WTC11 (cell line): ENCODE measurements at regions not wholly inside any gene's neighbourhood (a gene's known extent, or its start where the extent isn't known, plus 50 kb on each side); places are given as distances from the start of the nearest gene placed in this dataset.

Experiments used
- ATAC-seq: fragments of 200-7000 bp; cut with Tn5 transposase; 2 replicates; pipeline ENCODE4 v1.10.0; 2021; ENCODE audit warnings: mild to moderate bottlenecking, moderate library complexity
- CTCF ChIA-PET: fragments of 300-600 bp; sonication (Branson Sonifier 250); formaldehyde crosslinking; loops from one replicate; lab custom pipeline; 2021; ENCODE audit warnings: antibody characterized with exemption; lab: Charles Lee
- POLR2A ChIA-PET: fragments of 350-600 bp; sonication (Branson Sonifier 250); formaldehyde crosslinking; loops from one replicate; lab custom pipeline; 2021; ENCODE audit warnings: antibody characterized with exemption; lab: Charles Lee
- DNase-seq: peaks from one replicate; pipeline ENCODE4 v3.0.0; 2021; ENCODE audit warnings: low spot score
- H3K27ac Mint-ChIP-seq: 2 replicates; pipeline ENCODE4 v1.8.0; 2021; ENCODE audit warnings: mixed read lengths
- H3K27me3 Mint-ChIP-seq: 2 replicates; pipeline ENCODE4 v1.8.0; 2021; ENCODE audit warnings: low read depth, mild to moderate bottlenecking, moderate library complexity, mixed read lengths
- H3K36me3 Mint-ChIP-seq: 2 replicates; pipeline ENCODE4 v1.8.0; 2021; ENCODE audit warnings: mixed read lengths
- H3K4me1 Mint-ChIP-seq: 2 replicates; pipeline ENCODE4 v1.8.0; 2022; ENCODE audit warnings: mixed read lengths
- H3K4me3 Mint-ChIP-seq: 2 replicates; pipeline ENCODE4 v1.8.0; 2021; ENCODE audit warnings: mild to moderate bottlenecking, moderate library complexity, mixed read lengths
- H3K9me3 Mint-ChIP-seq: 2 replicates; pipeline ENCODE4 v1.8.0; 2021; ENCODE audit warnings: mixed read lengths
- ATF1 ChIP-seq: sonication (generic); formaldehyde crosslinking; IDR thresholded peaks from 2 replicates; pipeline ENCODE4 v1.8.1; 2023; ENCODE audit warnings: mild to moderate bottlenecking, moderate library complexity, missing genetic modification reagents
- GABPB1 ChIP-seq: sonication (generic); formaldehyde crosslinking; IDR thresholded peaks from 2 replicates; pipeline ENCODE4 v1.8.1; 2023; ENCODE audit warnings: mild to moderate bottlenecking, missing genetic modification reagents
- RELA ChIP-seq: sonication (generic); formaldehyde crosslinking; IDR thresholded peaks from 2 replicates; pipeline ENCODE4 v1.8.1; 2022; ENCODE audit warnings: missing genetic modification reagents, mild to moderate bottlenecking, borderline replicate concordance
- RORB ChIP-seq: fragments of 250-450 bp; sonication (Bioruptor Pico); IDR thresholded peaks from 2 replicates; pipeline ENCODE4 v1.9.0; 2021; ENCODE audit warnings: mild to moderate bottlenecking
- SMAD3 ChIP-seq: sonication (generic); formaldehyde crosslinking; IDR thresholded peaks from 2 replicates; pipeline ENCODE4 v1.8.0; 2022; ENCODE audit warnings: missing genetic modification reagents, mild to moderate bottlenecking, borderline replicate concordance
- ZNF121 ChIP-seq: sonication (generic); formaldehyde crosslinking; IDR thresholded peaks from 2 replicates; pipeline ENCODE4 v1.8.0; 2023; ENCODE audit warnings: missing genetic modification reagents
- ZNF263 ChIP-seq: sonication (generic); formaldehyde crosslinking; IDR thresholded peaks from 2 replicates; pipeline ENCODE4 v1.8.1; 2022; ENCODE audit warnings: low read depth, mild to moderate bottlenecking, moderate library complexity, missing genetic modification reagents
- ZNF416 ChIP-seq: fragments of 250-450 bp; sonication (Bioruptor Pico); IDR thresholded peaks from 2 replicates; pipeline ENCODE4 v1.9.0; 2021; ENCODE audit warnings: mild to moderate bottlenecking, inconsistent platforms
- TF ChIP-seq, protein P1 (sequence below): sonication (generic); formaldehyde crosslinking; IDR thresholded peaks from 2 replicates; pipeline ENCODE4 v1.8.1; 2022; ENCODE audit warnings: low read depth, missing genetic modification reagents, borderline replicate concordance
- TF ChIP-seq, protein P2 (sequence below): sonication (generic); formaldehyde crosslinking; IDR thresholded peaks from 2 replicates; pipeline ENCODE4 v1.8.0; 2022; ENCODE audit warnings: missing genetic modification reagents
- TF ChIP-seq, protein P3 (sequence below): sonication (generic); formaldehyde crosslinking; IDR thresholded peaks from 2 replicates; pipeline ENCODE4 v1.8.1; 2023; ENCODE audit warnings: mild to moderate bottlenecking, missing genetic modification reagents, moderate library complexity
- TF ChIP-seq, protein P4 (sequence below): sonication (generic); formaldehyde crosslinking; IDR thresholded peaks from 2 replicates; pipeline ENCODE4 v1.8.1; 2023; ENCODE audit warnings: mild to moderate bottlenecking, missing genetic modification reagents, borderline replicate concordance
- TF ChIP-seq, protein P5 (sequence below): sonication (generic); formaldehyde crosslinking; IDR thresholded peaks from 2 replicates; pipeline ENCODE4 v1.8.1; 2023; ENCODE audit warnings: mild to moderate bottlenecking, missing genetic modification reagents, moderate library complexity
- TF ChIP-seq, protein P6 (sequence below): fragments of 250-450 bp; sonication (Bioruptor Pico); IDR thresholded peaks from 2 replicates; pipeline ENCODE4 v1.9.0; 2021; ENCODE audit warnings: mild to moderate bottlenecking
- TF ChIP-seq, protein P7 (sequence below): sonication (generic); formaldehyde crosslinking; IDR thresholded peaks from 2 replicates; pipeline ENCODE4 v1.8.1; 2023; ENCODE audit warnings: mild to moderate bottlenecking, missing genetic modification reagents
- TF ChIP-seq, protein P8 (sequence below): sonication (generic); formaldehyde crosslinking; IDR thresholded peaks from 2 replicates; pipeline ENCODE4 v1.8.0; 2023; ENCODE audit warnings: mild to moderate bottlenecking, missing genetic modification reagents

DNA sequence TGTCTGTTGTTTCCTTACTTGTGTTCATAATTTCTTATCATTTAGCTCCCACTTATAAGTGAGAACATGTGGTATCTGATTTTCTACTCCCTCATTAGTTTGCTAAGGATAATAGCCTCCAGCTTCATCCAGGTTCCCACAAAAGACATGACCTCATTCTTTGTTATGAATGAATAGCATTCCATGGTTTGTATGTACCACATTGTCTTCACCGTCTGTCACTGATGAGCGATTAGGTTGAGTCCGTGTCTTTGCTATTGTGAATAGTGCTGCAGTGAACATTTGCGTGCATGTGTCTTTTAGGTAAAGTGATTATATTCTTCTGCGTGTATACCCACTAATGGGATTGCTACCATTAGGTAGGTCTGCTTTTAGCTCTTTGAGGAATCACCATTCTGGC lies 624.3 kb upstream of the EPHA5 start (continued):
- TF ChIP-seq, protein P1, sequence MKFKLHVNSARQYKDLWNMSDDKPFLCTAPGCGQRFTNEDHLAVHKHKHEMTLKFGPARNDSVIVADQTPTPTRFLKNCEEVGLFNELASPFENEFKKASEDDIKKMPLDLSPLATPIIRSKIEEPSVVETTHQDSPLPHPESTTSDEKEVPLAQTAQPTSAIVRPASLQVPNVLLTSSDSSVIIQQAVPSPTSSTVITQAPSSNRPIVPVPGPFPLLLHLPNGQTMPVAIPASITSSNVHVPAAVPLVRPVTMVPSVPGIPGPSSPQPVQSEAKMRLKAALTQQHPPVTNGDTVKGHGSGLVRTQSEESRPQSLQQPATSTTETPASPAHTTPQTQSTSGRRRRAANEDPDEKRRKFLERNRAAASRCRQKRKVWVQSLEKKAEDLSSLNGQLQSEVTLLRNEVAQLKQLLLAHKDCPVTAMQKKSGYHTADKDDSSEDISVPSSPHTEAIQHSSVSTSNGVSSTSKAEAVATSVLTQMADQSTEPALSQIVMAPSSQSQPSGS (CRISPR knock-in tag), result no peak
- TF ChIP-seq ZNF263 (CRISPR knock-in tag) (no peak), ZNF416 (CRISPR knock-in tag) (no peak), SMAD3 (no peak), GABPB1 (CRISPR knock-in tag) (no peak), ATF1 (no peak)
- TF ChIP-seq, protein P2, sequence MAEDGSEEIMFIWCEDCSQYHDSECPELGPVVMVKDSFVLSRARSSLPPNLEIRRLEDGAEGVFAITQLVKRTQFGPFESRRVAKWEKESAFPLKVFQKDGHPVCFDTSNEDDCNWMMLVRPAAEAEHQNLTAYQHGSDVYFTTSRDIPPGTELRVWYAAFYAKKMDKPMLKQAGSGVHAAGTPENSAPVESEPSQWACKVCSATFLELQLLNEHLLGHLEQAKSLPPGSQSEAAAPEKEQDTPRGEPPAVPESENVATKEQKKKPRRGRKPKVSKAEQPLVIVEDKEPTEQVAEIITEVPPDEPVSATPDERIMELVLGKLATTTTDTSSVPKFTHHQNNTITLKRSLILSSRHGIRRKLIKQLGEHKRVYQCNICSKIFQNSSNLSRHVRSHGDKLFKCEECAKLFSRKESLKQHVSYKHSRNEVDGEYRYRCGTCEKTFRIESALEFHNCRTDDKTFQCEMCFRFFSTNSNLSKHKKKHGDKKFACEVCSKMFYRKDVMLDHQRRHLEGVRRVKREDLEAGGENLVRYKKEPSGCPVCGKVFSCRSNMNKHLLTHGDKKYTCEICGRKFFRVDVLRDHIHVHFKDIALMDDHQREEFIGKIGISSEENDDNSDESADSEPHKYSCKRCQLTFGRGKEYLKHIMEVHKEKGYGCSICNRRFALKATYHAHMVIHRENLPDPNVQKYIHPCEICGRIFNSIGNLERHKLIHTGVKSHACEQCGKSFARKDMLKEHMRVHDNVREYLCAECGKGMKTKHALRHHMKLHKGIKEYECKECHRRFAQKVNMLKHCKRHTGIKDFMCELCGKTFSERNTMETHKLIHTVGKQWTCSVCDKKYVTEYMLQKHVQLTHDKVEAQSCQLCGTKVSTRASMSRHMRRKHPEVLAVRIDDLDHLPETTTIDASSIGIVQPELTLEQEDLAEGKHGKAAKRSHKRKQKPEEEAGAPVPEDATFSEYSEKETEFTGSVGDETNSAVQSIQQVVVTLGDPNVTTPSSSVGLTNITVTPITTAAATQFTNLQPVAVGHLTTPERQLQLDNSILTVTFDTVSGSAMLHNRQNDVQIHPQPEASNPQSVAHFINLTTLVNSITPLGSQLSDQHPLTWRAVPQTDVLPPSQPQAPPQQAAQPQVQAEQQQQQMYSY (CRISPR knock-in tag), result no peak
- TF ChIP-seq, protein P3, sequence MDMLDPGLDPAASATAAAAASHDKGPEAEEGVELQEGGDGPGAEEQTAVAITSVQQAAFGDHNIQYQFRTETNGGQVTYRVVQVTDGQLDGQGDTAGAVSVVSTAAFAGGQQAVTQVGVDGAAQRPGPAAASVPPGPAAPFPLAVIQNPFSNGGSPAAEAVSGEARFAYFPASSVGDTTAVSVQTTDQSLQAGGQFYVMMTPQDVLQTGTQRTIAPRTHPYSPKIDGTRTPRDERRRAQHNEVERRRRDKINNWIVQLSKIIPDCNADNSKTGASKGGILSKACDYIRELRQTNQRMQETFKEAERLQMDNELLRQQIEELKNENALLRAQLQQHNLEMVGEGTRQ, result no peak
- TF ChIP-seq, protein P4, sequence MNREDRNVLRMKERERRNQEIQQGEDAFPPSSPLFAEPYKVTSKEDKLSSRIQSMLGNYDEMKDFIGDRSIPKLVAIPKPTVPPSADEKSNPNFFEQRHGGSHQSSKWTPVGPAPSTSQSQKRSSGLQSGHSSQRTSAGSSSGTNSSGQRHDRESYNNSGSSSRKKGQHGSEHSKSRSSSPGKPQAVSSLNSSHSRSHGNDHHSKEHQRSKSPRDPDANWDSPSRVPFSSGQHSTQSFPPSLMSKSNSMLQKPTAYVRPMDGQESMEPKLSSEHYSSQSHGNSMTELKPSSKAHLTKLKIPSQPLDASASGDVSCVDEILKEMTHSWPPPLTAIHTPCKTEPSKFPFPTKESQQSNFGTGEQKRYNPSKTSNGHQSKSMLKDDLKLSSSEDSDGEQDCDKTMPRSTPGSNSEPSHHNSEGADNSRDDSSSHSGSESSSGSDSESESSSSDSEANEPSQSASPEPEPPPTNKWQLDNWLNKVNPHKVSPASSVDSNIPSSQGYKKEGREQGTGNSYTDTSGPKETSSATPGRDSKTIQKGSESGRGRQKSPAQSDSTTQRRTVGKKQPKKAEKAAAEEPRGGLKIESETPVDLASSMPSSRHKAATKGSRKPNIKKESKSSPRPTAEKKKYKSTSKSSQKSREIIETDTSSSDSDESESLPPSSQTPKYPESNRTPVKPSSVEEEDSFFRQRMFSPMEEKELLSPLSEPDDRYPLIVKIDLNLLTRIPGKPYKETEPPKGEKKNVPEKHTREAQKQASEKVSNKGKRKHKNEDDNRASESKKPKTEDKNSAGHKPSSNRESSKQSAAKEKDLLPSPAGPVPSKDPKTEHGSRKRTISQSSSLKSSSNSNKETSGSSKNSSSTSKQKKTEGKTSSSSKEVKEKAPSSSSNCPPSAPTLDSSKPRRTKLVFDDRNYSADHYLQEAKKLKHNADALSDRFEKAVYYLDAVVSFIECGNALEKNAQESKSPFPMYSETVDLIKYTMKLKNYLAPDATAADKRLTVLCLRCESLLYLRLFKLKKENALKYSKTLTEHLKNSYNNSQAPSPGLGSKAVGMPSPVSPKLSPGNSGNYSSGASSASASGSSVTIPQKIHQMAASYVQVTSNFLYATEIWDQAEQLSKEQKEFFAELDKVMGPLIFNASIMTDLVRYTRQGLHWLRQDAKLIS, result no peak
- TF ChIP-seq, protein P5, sequence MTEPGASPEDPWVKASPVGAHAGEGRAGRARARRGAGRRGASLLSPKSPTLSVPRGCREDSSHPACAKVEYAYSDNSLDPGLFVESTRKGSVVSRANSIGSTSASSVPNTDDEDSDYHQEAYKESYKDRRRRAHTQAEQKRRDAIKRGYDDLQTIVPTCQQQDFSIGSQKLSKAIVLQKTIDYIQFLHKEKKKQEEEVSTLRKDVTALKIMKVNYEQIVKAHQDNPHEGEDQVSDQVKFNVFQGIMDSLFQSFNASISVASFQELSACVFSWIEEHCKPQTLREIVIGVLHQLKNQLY (CRISPR knock-in tag), result no peak
- TF ChIP-seq, protein P6, sequence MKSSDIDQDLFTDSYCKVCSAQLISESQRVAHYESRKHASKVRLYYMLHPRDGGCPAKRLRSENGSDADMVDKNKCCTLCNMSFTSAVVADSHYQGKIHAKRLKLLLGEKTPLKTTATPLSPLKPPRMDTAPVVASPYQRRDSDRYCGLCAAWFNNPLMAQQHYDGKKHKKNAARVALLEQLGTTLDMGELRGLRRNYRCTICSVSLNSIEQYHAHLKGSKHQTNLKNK (CRISPR knock-in tag), result no peak

DNA sequence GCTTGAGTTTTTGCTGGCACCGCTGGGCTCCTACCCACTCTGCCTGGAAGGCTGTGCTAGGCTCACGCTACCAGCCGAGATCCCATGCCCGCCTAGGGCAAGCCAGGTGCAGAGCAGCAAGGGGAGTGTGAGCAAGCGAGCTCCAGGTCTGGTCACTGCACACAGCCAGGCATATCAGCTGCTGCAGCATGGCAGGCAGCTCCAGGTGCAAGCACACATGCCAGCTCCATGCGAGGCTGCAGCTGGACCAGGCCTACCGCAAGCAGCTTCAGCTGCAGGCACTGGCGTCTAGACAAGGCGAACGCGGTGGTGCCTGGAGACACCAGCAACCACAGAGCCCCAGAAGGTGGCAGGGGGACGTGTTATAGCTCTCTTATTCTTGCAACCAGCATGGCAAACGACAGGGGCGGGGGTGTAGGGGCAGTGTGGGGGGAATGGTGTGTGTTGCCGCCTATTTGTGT lies 614.7 kb upstream of the EPHA5 start:
- DNase-seq, result no peak
- H3K27me3 Mint-ChIP-seq, result no peaks in the 10 kb centered on the region
- no peak overlapping the region for H3K27ac Mint-ChIP-seq
- no peak overlapping the region for H3K4me3 Mint-ChIP-seq
- H3K9me3 Mint-ChIP-seq, result no peaks in the 10 kb centered on the region
- ChIA-PET POLR2A (no interaction called here), CTCF (no interaction called here)
- no peak; the same call in 1 of the 2 replicates for ATAC-seq
- no peaks in the 10 kb centered on the region for H3K4me1 Mint-ChIP-seq
- no peaks in the 10 kb centered on the region for H3K36me3 Mint-ChIP-seq
- no peak for TF ChIP-seq SMAD3
- TF ChIP-seq, protein P7, sequence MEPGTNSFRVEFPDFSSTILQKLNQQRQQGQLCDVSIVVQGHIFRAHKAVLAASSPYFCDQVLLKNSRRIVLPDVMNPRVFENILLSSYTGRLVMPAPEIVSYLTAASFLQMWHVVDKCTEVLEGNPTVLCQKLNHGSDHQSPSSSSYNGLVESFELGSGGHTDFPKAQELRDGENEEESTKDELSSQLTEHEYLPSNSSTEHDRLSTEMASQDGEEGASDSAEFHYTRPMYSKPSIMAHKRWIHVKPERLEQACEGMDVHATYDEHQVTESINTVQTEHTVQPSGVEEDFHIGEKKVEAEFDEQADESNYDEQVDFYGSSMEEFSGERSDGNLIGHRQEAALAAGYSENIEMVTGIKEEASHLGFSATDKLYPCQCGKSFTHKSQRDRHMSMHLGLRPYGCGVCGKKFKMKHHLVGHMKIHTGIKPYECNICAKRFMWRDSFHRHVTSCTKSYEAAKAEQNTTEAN (CRISPR knock-in tag), result no peak
- TF ChIP-seq, protein P2 (CRISPR knock-in tag), result no peak
- TF ChIP-seq ZNF121 (CRISPR knock-in tag), result no peak
- no peak for TF ChIP-seq RORB (CRISPR knock-in tag)
- TF ChIP-seq, protein P8, sequence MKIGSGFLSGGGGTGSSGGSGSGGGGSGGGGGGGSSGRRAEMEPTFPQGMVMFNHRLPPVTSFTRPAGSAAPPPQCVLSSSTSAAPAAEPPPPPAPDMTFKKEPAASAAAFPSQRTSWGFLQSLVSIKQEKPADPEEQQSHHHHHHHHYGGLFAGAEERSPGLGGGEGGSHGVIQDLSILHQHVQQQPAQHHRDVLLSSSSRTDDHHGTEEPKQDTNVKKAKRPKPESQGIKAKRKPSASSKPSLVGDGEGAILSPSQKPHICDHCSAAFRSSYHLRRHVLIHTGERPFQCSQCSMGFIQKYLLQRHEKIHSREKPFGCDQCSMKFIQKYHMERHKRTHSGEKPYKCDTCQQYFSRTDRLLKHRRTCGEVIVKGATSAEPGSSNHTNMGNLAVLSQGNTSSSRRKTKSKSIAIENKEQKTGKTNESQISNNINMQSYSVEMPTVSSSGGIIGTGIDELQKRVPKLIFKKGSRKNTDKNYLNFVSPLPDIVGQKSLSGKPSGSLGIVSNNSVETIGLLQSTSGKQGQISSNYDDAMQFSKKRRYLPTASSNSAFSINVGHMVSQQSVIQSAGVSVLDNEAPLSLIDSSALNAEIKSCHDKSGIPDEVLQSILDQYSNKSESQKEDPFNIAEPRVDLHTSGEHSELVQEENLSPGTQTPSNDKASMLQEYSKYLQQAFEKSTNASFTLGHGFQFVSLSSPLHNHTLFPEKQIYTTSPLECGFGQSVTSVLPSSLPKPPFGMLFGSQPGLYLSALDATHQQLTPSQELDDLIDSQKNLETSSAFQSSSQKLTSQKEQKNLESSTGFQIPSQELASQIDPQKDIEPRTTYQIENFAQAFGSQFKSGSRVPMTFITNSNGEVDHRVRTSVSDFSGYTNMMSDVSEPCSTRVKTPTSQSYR, result no peak
- TF ChIP-seq RELA, result no peak
- TF ChIP-seq, protein P6 (CRISPR knock-in tag), result no peak
